Motor neuron (in vitro differentiated cells): ENCODE measurements at regions not wholly inside any gene's neighbourhood (a gene's known extent, or its start where the extent isn't known, plus 50 kb on each side); places are given as distances from the start of the nearest gene placed in this dataset.
"Not testable (repeated sequence)": the region's sequence is repeated elsewhere in the genome, so short reads cannot be mapped to it uniquely, and the experiment has no call there.

Source experiments
- ATAC-seq, 8 experiments: fragments of 200-7000 bp; cut with Tn5 transposase; replicated peaks in 6 of 8; 2 replicates each; pipeline ENCODE4 v1.8.0; 2021; ENCODE audit warnings: mild to moderate bottlenecking in 8 of 8, moderate library complexity in 8 of 8
- H3K27ac ChIP-seq, 2 donors: fragments of 250-450 bp; sonication (Bioruptor Pico); 2 replicates each; pipeline ENCODE4 v1.9.0; 2021; ENCODE audit warnings: antibody characterized with exemption in 2 of 2, mild to moderate bottlenecking in 2 of 2, moderate library complexity in 1 of 2
- H3K4me1 ChIP-seq, 2 donors: fragments of 250-450 bp; sonication (Bioruptor Pico); replicated peaks in 1 of 2; 2 replicates each; pipeline ENCODE4 v1.6.1; 2021; ENCODE audit warnings: antibody characterized with exemption in 2 of 2, mild to moderate bottlenecking in 2 of 2, moderate library complexity in 1 of 2
- H3K4me3 ChIP-seq, 5 donors: fragments of 250-450 bp; sonication (Bioruptor Pico); 2 replicates each; pipeline ENCODE4 v1.9.0; 2021; ENCODE audit warnings: antibody characterized with exemption in 5 of 5, mild to moderate bottlenecking in 5 of 5, moderate library complexity in 4 of 5
- WGBS, 10 experiments: fragments of 450-650 bp; shearing (Covaris generic); methylation state at CpG; one replicate each; pipeline ENCODE4 v1.0.0; 2022; 5-methylcytosine and 5-hydroxymethylcytosine counted together
- in situ Hi-C, 9 experiments: fragments of 400-800 bp; cut with MboI; loops; one replicate each; pipeline ENCODE4 v1.15.0; 2021; ENCODE audit warnings: low sequenced_read_pairs in 9 of 9, low pct_unique_long_range_greater_than_20kb in 2 of 9; ENCODE audit not compliant: unreplicated experiment in 9 of 9

DNA sequence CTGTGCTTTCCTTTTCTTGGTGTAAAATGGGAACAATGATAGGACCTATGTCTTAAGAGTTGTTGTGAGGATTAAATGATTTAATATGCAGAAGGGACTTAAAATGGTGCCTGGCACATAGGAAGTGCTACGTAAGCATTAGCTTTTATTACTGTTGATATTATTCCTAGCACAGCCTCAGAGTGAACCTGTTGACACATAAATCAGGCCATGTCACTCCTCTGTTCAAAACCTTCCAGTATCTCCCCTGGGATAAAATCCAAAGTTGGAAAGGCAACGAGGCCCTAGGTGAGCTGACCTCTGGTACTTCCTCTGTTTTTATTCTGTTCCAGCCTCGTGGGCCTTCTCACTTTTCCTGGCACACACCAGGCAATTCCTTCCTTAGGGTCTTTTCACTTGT, 108.8 kb upstream of the CADM1 start:
- Histone ChIP-seq H3K4me1 (peaks cover 38 to 39% of the 10 kb centered on the region in 2 donors), H3K4me3 (no peak overlapping the region), H3K27ac (no peak overlapping the region)
- no peak for ATAC-seq
- in situ Hi-C loops: no loop called here
- 20 to 90% (median 84%) methylated on average over 2 to 3 of the region's 3 CpGs; no CpG with 5 or more reads in 3 of the 10 experiments for WGBS, 10 experiments

DNA sequence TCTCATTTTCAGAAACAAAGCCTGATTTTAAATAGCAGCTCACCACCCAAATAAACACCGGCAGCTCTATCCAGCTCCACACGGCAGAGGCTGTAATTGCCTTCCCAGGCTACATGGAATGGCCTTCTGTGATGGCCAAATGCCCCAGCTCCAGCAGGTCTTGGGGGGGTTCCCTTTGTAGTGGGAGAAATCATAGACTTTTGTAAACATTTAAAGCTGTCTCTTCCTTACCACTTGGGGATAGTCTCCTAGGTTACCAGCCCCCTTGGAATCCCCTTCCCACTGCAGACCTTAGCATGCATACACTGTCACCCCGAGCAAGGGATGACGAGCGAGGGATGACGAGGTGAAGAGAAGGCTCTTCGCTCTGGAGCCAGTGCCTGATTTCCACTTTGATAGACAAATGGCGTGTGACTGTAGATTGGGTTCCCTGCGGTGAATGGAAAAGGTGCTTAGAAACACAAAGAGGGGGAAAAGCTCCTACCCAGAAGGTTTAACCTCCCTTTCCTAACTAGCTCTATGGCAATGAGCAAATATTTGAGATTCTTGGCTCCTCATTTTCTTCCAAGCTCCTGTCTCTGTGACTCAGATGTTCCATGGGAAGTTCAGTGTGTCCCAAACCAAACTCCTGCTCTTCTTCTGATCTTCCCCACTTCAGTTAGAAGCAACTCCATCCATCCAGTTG, 108.0 kb upstream of the CADM1 start:
- Histone ChIP-seq H3K27ac (no peak overlapping the region), H3K4me3 (no peak overlapping the region), H3K4me1 (peaks cover 31 to 39% of the 10 kb centered on the region in 2 donors)
- peak in 1 of 8 experiments; percentile 32 for ATAC-seq
- WGBS, 10 experiments: 48 to 100% (median 77%) methylated on average over 1 to 6 of the region's 9 CpGs; no CpG with 5 or more reads in 4 of the 10 experiments
- in situ Hi-C loops: no loop called here

DNA sequence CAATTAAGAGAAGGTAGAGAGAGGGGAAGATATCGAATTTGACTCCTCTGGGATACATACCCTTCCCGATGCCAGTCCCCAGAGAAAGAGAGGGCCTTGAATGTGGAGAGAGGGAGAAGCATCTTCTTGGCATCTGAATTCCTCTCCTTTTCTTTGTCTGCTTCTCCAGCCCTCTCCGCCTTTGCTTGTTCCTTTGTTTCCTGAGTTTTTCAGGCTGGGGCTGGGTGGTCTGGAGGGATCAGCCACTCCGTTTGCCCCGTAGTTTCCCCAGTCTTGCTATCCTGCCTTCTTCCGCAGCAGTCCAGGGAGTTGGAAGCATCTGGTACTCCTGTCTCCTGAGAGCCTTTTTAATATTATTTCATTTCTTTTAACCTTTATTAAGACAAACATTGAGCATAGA, 107.1 kb upstream of the CADM1 start:
- ATAC-seq: no peak
- in situ Hi-C loops: no loop called here
- Histone ChIP-seq H3K27ac (no peak overlapping the region), H3K4me1 (peaks cover 30 to 41% of the 10 kb centered on the region in 2 donors), H3K4me3 (no peak overlapping the region)
- WGBS, 10 experiments: 27 to 90% (median 65%) methylated on average over 2 to 6 of the region's 6 CpGs

DNA sequence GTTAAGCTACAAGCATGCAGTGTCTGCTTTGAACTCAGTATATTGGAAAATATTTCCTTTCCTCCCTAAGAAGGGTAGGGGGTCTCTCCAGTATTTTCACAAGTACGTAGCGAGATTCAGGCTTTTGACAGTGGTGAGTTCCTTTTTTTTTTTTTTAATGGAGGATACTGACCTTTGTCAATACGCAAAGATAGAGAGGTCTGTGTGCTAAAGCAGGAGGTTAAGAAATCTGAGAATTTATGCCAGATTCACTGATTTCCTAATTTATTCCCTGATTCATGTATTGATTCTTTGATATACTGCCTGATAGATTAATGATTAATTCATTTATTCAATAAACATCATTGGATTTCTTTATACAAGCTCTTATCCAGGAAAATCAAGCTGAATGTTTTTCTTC, 106.7 kb upstream of the CADM1 start:
- Histone ChIP-seq H3K27ac (no peak overlapping the region), H3K4me3 (no peak overlapping the region), H3K4me1 (peaks cover 32 to 45% of the 10 kb centered on the region in 2 donors)
- no peak for ATAC-seq
- 8 to 100% (median 88%) methylated on average over 1 to 3 of the region's 3 CpGs for WGBS, 10 experiments
- in situ Hi-C loops: no loop called here

DNA sequence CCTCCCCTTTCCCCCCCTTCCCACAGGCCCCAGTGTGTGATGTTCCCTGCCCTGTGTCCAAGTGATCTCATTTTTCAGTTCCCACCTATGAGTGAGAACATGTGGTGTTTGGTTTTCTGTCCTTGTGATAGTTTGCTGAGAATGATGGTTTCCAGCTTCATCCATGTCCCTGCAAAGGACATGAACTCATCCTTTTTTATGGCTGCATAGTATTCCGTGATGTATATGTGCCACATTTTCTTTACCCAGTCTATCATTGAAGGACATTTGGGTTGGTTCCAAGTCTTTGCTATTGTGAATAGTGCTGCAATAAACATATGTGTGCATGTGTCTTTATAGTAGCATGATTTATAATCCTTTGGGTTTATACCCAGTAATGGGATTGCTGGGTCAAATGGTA, 106.0 kb upstream of the CADM1 start:
- ATAC-seq, in situ Hi-C loops, H3K27ac ChIP-seq, H3K4me3 ChIP-seq: not testable (repeated sequence)
- WGBS, 10 experiments: 80% methylated on average over 1 of the region's 1 CpG; no CpG with 5 or more reads in 8 of the 10 experiments
- H3K4me1 ChIP-seq: peaks cover 38 to 47% of the 10 kb centered on the region in 2 donors

DNA sequence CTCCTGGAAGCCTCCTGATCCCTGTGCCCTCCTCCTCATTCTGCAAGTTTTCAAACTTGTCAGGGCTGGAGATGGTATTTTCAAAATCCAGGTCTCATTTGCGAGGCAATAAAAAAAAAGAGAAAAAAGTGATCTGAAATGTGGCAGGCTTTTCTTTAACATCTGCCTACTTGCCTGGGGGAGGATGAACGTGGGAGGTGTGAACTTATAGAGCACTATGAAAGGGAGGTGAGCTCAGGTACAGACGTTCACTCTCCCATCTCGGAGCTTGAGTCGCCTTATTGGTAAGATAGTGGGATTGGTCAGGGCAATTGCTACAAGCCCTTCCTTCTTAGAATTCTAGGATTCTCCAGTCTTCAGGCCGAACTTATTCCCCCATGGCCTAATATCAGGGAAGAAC, 104.8 kb upstream of the CADM1 start:
- Histone ChIP-seq H3K27ac (no peak overlapping the region), H3K4me3 (no peak overlapping the region), H3K4me1 (peaks cover 34 to 45% of the 10 kb centered on the region in 2 donors)
- WGBS, 10 experiments: 29 to 100% (median 90%) methylated on average over 1 to 6 of the region's 6 CpGs; no CpG with 5 or more reads in 1 of the 10 experiments
- in situ Hi-C loops: no loop called here
- no peak for ATAC-seq

DNA sequence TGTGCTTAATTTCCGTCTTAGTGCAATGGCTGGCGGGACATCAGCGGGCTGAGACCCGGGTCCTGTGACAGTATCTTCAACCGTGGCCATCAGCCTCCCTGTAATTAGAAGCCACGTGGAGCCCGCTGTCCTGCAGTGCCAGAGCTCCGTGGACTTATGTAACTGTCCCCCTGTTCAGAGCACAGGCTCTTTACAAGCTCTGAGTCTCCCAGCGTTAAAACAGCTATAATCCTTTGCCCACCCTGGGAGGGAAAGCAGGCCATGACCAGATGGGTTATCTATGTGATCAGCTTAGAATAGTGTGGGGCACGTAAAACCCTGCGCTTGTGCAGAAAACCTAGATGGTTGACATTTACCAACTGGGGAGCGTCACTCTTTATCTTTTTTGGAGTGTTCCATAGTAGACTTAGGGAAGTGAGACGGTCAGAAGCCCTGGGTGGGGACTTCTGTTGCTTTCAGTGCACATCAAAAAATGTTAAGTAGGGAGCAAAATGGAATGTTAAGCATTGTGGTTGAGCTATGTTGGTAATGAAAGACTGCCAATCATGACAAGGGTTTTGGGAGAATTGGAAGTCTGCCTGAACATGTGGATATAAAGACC, 103.5 kb upstream of the CADM1 start:
- Histone ChIP-seq H3K27ac (no peak overlapping the region), H3K4me3 (no peak overlapping the region), H3K4me1 (peaks cover 30 to 39% of the 10 kb centered on the region in 2 donors)
- in situ Hi-C loops: no loop called here
- 27 to 100% (median 80%) methylated on average over 1 to 7 of the region's 13 CpGs; no CpG with 5 or more reads in 1 of the 10 experiments for WGBS, 10 experiments
- no peak for ATAC-seq

DNA sequence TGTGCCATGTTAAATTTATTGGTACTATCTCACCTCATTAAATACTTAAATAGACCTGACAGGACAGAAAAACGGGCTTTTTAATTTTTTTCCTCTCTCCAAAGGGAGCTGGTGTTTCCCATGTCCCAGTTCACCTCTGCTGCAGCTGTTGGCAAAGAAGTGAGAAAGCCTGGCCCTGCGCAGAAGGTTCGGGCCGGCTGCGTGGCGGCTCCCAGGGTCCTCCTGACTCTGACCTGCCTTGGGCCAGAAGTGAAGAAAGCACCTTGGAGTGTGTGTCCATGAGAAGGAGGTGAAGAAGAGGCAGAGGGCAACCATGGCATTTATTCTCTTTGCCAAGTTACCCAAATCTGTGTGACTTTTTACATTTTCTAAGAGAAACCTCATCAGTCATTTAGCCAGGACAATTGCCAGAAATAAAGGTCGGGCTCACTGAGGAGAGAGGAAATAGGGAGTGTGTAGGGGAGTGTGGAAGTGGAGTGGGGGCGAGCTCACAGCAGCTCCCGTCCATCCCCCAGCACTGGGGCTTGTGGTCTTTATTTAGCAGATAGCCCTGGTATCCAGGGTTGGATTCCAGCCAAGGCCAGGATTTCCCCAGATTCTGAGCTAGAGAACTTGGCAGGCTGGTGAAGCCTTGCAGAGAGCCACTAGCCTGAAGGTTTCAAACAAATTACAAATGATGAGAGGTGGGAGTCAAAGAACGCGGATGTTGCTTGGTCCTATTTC, 102.4 kb upstream of the CADM1 start:
- 38 to 71% (median 67%) methylated on average over 2 to 10 of the region's 11 CpGs; no CpG with 5 or more reads in 1 of the 10 experiments for WGBS, 10 experiments
- in situ Hi-C loops: no loop called here
- H3K4me3 ChIP-seq: no peak overlapping the region
- peak in 1 of 8 experiments; percentile 26 for ATAC-seq
- H3K27ac ChIP-seq: no peak overlapping the region
- H3K4me1 ChIP-seq: peaks cover 19 to 28% of the 10 kb centered on the region in 2 donors

DNA sequence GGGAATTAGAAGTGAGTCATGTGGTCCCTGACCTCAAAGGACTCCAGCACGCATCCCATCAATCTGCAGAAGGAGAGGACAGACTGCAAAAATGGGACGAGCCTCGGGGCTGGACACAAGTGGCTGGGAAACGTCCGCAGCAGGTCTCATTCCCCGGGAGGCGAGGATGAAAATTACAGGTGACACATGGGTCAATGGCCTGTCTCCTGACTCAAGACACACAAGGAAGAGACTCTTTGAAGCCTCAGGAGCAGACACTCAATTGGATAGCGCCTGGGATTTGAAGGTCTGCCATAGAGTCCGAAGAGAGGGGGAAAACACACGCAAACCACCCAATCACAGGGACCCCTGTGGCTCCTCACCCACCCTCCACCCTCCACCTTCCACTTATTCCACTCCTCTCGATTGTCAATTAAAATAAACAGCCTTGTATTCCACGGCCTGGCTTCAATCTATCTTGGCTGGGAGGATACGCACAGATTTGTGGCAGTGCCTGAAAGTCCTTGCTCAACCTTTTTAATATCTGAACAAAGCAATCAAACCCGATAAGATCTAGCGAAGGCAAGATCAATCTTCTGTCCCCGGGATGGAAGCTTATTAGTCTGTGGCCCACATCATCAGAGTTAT, 101.8 kb upstream of the CADM1 start:
- ATAC-seq: peak in 5 of 8 experiments; percentile 82 to 91 (median 88)
- in situ Hi-C loops: no loop called here
- peaks cover 16 to 25% of the 10 kb centered on the region in 2 donors for H3K4me1 ChIP-seq
- 10 to 71% (median 52%) methylated on average over 1 to 9 of the region's 16 CpGs; no CpG with 5 or more reads in 1 of the 10 experiments for WGBS, 10 experiments
- H3K27ac ChIP-seq: peak overlapping the region; percentile 2 to 13
- H3K4me3 ChIP-seq: no peak overlapping the region

DNA sequence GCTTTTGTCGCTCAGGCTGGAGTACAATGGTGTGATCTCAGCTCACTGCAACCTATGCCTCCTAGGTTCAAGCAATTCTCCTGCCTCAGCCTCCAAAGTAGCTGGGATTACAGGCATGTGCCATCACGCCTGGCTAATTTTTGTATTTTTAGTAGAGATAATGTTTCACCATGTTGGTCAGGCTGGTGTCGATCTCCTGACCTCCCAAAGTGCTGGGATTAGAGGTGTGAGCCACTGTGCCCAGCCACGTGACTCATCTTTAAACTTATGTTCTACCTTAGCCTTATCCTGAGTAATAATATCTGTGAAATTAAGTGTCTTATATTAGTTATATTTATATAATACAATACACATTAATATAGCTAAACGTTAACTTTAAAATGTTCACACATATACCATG, 101.2 kb upstream of the CADM1 start:
- H3K27ac ChIP-seq, H3K4me3 ChIP-seq, in situ Hi-C loops, ATAC-seq: not testable (repeated sequence)
- peaks cover 16 to 22% of the 10 kb centered on the region in 2 donors for H3K4me1 ChIP-seq
- WGBS, 10 experiments: 52 to 100% (median 83%) methylated on average over 1 to 5 of the region's 5 CpGs; no CpG with 5 or more reads in 2 of the 10 experiments

DNA sequence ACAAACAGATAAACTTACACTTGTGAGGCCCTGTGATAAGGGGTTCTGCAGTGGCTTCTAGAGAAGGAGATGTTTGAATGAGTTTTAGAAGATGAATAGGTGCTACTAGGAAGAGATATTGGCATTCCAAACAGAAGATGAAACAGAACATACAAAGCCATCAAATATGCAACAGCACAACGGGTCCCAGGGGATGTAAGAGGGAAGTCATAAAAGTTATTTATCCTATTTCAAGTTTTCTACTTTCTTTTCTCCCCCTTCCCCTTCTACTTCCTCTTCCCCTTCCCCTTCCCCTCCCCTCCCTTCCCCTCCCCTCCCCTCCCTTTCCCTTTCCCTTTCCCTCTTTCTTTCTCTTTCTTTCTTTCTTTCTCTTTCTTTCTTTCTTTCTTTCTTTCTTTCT, 94.9 kb upstream of the CADM1 start:
- ATAC-seq: no peak
- WGBS, 10 experiments: 20 to 100% (median 40%) methylated on average over 1 of the region's 1 CpG; no CpG with 5 or more reads in 5 of the 10 experiments
- Histone ChIP-seq H3K27ac (no peak overlapping the region), H3K4me3 (no peak overlapping the region), H3K4me1 (peaks cover 8 to 10% of the 10 kb centered on the region in 2 donors)
- in situ Hi-C loops: no loop called here

DNA sequence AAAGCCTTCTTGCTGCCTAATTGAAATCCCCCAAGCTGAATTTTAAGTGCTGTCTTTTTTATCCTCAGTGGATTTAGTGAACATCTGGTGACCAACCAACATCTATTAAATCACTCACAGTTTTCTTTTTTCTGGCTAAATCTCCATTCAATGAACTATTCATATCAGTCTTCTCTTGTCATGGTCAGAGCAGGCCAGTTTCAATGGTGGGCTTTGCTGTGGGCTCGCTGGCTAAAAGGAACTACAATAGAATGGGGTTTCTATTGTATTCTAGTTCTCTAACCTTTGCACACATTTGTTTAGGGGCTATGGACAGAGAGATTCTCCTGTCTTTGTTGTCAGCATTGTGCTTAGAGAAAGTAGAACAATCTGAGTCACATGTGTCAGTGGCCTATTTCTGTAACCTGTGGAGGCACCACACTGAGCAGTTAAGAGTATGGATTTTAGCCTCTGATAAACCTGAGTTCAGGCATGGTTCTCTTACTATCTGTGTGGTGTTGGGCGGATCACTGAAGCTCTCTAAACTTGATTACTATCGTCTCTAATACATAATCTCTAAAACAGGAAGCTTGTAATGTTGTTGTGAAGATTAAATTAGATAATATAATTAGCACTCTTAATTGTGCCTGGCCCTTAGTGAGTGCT, 94.2 kb upstream of the CADM1 start:
- Histone ChIP-seq H3K27ac (no peak overlapping the region), H3K4me1 (peaks cover 10 to 11% of the 10 kb centered on the region in 2 donors), H3K4me3 (no peak overlapping the region)
- peak in 4 of 8 experiments; percentile 14 to 75 (median 51) for ATAC-seq
- 0 to 97% (median 25%) methylated on average over 1 to 2 of the region's 3 CpGs for WGBS, 10 experiments
- in situ Hi-C loops: no loop called here
